ENCODE measurements at regions not wholly inside any gene's neighbourhood (a gene's known extent, or its start where the extent isn't known, plus 50 kb on each side); places are given as distances from the start of the nearest gene placed in this dataset.

GRCh38 chr4:166280642-166281041 is 407.6 kb downstream of the TLL1 start:
- Histone ChIP-seq H3K36me3 (ENCODE audit: low read depth) (no peaks in the 10 kb centered on the region), H3K4me1 (ENCODE audit: low read depth) (no peaks in the 10 kb centered on the region), H3K9me3 (no peaks in the 10 kb centered on the region), H3K4me3 (no peak overlapping the region)
- TF ChIP-seq, protein P1, sequence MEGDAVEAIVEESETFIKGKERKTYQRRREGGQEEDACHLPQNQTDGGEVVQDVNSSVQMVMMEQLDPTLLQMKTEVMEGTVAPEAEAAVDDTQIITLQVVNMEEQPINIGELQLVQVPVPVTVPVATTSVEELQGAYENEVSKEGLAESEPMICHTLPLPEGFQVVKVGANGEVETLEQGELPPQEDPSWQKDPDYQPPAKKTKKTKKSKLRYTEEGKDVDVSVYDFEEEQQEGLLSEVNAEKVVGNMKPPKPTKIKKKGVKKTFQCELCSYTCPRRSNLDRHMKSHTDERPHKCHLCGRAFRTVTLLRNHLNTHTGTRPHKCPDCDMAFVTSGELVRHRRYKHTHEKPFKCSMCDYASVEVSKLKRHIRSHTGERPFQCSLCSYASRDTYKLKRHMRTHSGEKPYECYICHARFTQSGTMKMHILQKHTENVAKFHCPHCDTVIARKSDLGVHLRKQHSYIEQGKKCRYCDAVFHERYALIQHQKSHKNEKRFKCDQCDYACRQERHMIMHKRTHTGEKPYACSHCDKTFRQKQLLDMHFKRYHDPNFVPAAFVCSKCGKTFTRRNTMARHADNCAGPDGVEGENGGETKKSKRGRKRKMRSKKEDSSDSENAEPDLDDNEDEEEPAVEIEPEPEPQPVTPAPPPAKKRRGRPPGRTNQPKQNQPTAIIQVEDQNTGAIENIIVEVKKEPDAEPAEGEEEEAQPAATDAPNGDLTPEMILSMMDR (IDR thresholded peaks at IDR 0.05): no peak
- no peak for DNase-seq
- intact Hi-C loops (cut with DNase I, micrococcal nuclease): no loop called here
- no peak for ATAC-seq

- DNase-seq (no peak), ATAC-seq (no peak)
- Histone ChIP-seq H3K36me3 (ENCODE audit: low read depth) (no peaks in the 10 kb centered on the region), H3K4me1 (ENCODE audit: low read depth) (no peaks in the 10 kb centered on the region), H3K4me3 (no peak overlapping the region), H3K9me3 (no peaks in the 10 kb centered on the region)
- TF ChIP-seq, protein P1 (IDR thresholded peaks at IDR 0.05): no peak
- intact Hi-C loops (cut with DNase I, micrococcal nuclease): no loop called here
Measured at GRCh38 chr4:166282081-166282770, 409.2 kb downstream of the TLL1 start.

- ATAC-seq (no peak), DNase-seq (no peak)
- Histone ChIP-seq H3K4me3 (no peak overlapping the region), H3K4me1 (ENCODE audit: low read depth) (no peaks in the 10 kb centered on the region), H3K9me3 (no peaks in the 10 kb centered on the region), H3K36me3 (ENCODE audit: low read depth) (no peaks in the 10 kb centered on the region)
- TF ChIP-seq, protein P1 (IDR thresholded peaks at IDR 0.05): no peak
- intact Hi-C loops (cut with DNase I, micrococcal nuclease): no loop called here
Measured at GRCh38 chr4:166284221-166284620, 411.2 kb downstream of the TLL1 start.

GRCh38 chr4:166290426-166290825 is 417.4 kb downstream of the TLL1 start:
- intact Hi-C loops (cut with DNase I, micrococcal nuclease): no loop called here
- ATAC-seq (no peak), DNase-seq (no peak)
- Histone ChIP-seq H3K36me3 (ENCODE audit: low read depth) (no peaks in the 10 kb centered on the region), H3K4me3 (no peak overlapping the region), H3K9me3 (no peaks in the 10 kb centered on the region), H3K4me1 (ENCODE audit: low read depth) (no peaks in the 10 kb centered on the region)
- TF ChIP-seq, protein P1 (IDR thresholded peaks at IDR 0.05): no peak

DNA sequence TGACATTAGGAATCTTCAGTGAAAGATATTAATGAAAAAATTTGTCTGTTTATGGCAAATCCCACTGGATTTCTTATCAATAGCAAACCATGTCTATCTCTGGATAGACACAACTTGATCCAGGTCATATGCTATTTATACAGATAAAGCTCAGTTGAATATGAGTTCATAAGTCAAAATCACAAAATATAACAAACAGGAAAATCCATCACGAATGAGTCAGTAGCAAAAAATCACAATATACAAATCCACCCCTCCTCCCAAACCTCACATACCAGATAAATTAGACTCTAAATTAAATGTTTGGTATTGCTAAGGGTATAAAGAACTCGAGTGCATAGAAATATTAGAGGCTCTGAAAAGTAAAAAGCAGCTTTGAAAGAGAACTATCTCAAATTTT is 420.5 kb downstream of the TLL1 start:
- H3K4me3 ChIP-seq: no peak overlapping the region
- TF ChIP-seq, protein P1 (IDR thresholded peaks at IDR 0.05): no peak
- no peaks in the 10 kb centered on the region for H3K4me1 ChIP-seq (ENCODE audit: low read depth)
- no peak for ATAC-seq
- DNase-seq: no peak
- H3K36me3 ChIP-seq (ENCODE audit: low read depth): no peaks in the 10 kb centered on the region
- no peaks in the 10 kb centered on the region for H3K9me3 ChIP-seq
- intact Hi-C loops (cut with DNase I, micrococcal nuclease): no loop called here

DNA sequence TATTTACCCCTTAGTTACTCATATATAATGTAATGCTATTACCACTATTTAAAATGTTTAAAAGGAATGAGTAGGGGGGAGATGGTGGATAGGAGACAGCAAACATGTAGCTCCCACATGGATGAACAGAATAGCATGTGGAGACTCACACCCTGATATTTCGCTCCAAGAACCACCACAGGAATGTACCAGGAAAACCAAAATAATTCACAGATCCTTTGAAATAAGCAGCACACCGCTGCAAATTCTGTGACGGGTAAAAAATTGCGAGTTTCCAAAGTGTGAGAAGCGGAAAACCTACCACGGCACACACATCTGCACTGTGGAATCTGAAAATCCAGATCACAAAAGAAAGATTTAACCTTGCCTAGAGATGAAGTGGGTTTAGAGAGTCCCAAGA is 428.2 kb downstream of the TLL1 start:
- ATAC-seq (no peak), DNase-seq (no peak)
- Histone ChIP-seq H3K4me3 (no peak overlapping the region), H3K9me3 (no peaks in the 10 kb centered on the region), H3K4me1 (ENCODE audit: low read depth) (no peaks in the 10 kb centered on the region), H3K36me3 (ENCODE audit: low read depth) (no peaks in the 10 kb centered on the region)
- intact Hi-C loops (cut with DNase I, micrococcal nuclease): no loop called here
- TF ChIP-seq, protein P1 (IDR thresholded peaks at IDR 0.05): no peak

All from mucosa of descending colon (tissue), 3 donors.